ENCODE measurements at regions not wholly inside any gene's neighbourhood (a gene's known extent, or its start where the extent isn't known, plus 50 kb on each side); places are given as distances from the start of the nearest gene placed in this dataset.

- peaks cover 2 to 4% of the 10 kb centered on the region in 2 experiments; a peak in 3 of 4 replicates for H3K4me1 Mint-ChIP-seq
- Histone ChIP-seq H2BK20ac (ENCODE audit: low read depth, low read length, poor library complexity, severe bottlenecking) (no peak overlapping the region), H4K8ac (replicated peaks; ENCODE audit: insufficient read length, low read depth, low read length) (no peak overlapping the region), H2BK12ac (ENCODE audit: insufficient read length, low read depth, low read length) (no peak overlapping the region), H2AFZ (ENCODE audit: low read length) (no peak overlapping the region), H4K5ac (ENCODE audit: insufficient read length, low read depth, low read length) (no peak overlapping the region), H2BK120ac (ENCODE audit: low read depth, low read length, poor library complexity, severe bottlenecking) (no peak overlapping the region), H3K56ac (ENCODE audit: insufficient read length, low read depth, low read length) (no peak overlapping the region), H3K4ac (ENCODE audit: low read depth, low read length) (no peak overlapping the region), H3K9ac (ENCODE audit: extremely low read depth, insufficient read length, low read length) (no peak overlapping the region), H4K91ac (ENCODE audit: insufficient read length, low read depth, low read length) (no peak overlapping the region), H4K20me1 (ENCODE audit: control insufficient read depth, insufficient read depth, insufficient read length) (no peaks in the 10 kb centered on the region), H2BK15ac (ENCODE audit: low read depth, low read length) (no peak overlapping the region), H3K9me3 (ENCODE audit: control insufficient read depth, low read depth, low read length) (no peaks in the 10 kb centered on the region), H3K23ac (ENCODE audit: insufficient read length, low read depth, low read length) (no peak overlapping the region), H3K79me2 (ENCODE audit: insufficient read depth, low read length) (no peaks in the 10 kb centered on the region), H3K23me2 (ENCODE audit: insufficient read length, low read depth, low read length, poor library complexity, severe bottlenecking) (no peaks in the 10 kb centered on the region), H3K4me1 (ENCODE audit: insufficient read depth, low read length) (no peaks in the 10 kb centered on the region), H2AK5ac (ENCODE audit: insufficient read length, low read length) (no peak overlapping the region), H3K18ac (ENCODE audit: insufficient read length, low read depth, low read length) (no peak overlapping the region), H3K14ac (ENCODE audit: insufficient read depth, low read length) (no peak overlapping the region), H3K4me2 (ENCODE audit: insufficient read depth, insufficient read length, low read length) (no peak overlapping the region), H3T11ph (ENCODE audit: low read length) (no peak overlapping the region), H3K27me3 (ENCODE audit: insufficient read depth, low read length) (no peaks in the 10 kb centered on the region), H3K27ac (ENCODE audit: insufficient read length, low read depth, low read length) (no peak overlapping the region), H3K79me1 (ENCODE audit: insufficient read depth, low read depth, low read length, poor library complexity, severe bottlenecking) (no peaks in the 10 kb centered on the region), H2BK5ac (ENCODE audit: insufficient read length, low read length) (no peak overlapping the region)
- no peak overlapping the region; a peak in 1 of 7 replicates for H3K27ac Mint-ChIP-seq
- H3K36me3 Mint-ChIP-seq (ENCODE audit: insufficient read depth in 1 of 3, low read depth in 3 of 3) = no peaks in the 10 kb centered on the region
- no peaks in the 10 kb centered on the region for H3K9me3 Mint-ChIP-seq
- no CpG with 5 or more reads among the region's 6 CpGs for WGBS (ENCODE audit: extremely low coverage, insufficient read length, low lambda C conversion rate)
- no peak for TF ChIP-seq CTCF (conservative IDR thresholded peaks at IDR 0.05)
- DNase-seq = no peak
- no peak overlapping the region for H3K4me3 Mint-ChIP-seq
- no peaks in the 10 kb centered on the region for H3K27me3 Mint-ChIP-seq (ENCODE audit: low read depth)
These were observed 360.1 kb upstream of the C9orf72 start for GRCh38 chr9:27933210-27934025.

Data from H9 (cell line).